ENCODE measurements at regions not wholly inside any gene's neighbourhood (a gene's known extent, or its start where the extent isn't known, plus 50 kb on each side); places are given as distances from the start of the nearest gene placed in this dataset.

- no peak for TF ChIP-seq CTCF (optimal IDR thresholded peaks at IDR 0.05 in 1 of 3, IDR thresholded peaks at IDR 0.05 in 1 of 3, conservative IDR thresholded peaks at IDR 0.05 in 1 of 3; ENCODE audit: extremely low read depth in 1 of 3, insufficient read depth in 2 of 3, low read length in 3 of 3)
- no peak for TF ChIP-seq EZH2 (IDR thresholded peaks at IDR 0.05; ENCODE audit: low read length)
Observed at GRCh38 chr2:6525475-6525964, 340.2 kb downstream of the CMPK2 start.
